Endothelial cell of umbilical vein (primary cell): ENCODE measurements at regions not wholly inside any gene's neighbourhood (a gene's known extent, or its start where the extent isn't known, plus 50 kb on each side); places are given as distances from the start of the nearest gene placed in this dataset.

ENCODE experiments used
- BruUV-seq: library from RNA; stranded (reverse); fragments of 400-500 nt; replicated peaks from 2 replicates; lab custom pipeline; 2021; lab: Mats Ljungman, UMichigan
- CTCF ChIA-PET: fragments of 300-600, 350-600 bp; sonication (Branson Sonifier 250); formaldehyde crosslinking; loops from one replicate; lab custom pipeline; 2021; ENCODE audit warnings: antibody characterized with exemption, inconsistent platforms; lab: Charles Lee
- POLR2A ChIA-PET: fragments of 300-600, 350-600 bp; sonication (Branson Sonifier 250); formaldehyde crosslinking; loops from one replicate; lab custom pipeline; 2021; ENCODE audit warnings: antibody characterized with exemption, inconsistent platforms; lab: Charles Lee
- DNase-seq: peaks from one replicate; pipeline ENCODE4 v3.0.0-alpha.2; 2011; ENCODE audit warnings: low read depth, low spot score
- FAIRE-seq: peaks from 2 replicates; lab custom pipeline; 2011; peaks lifted over from hg19 to GRCh38; lab: Jason Lieb, UNC
- H2AFZ ChIP-seq: 2 replicates; pipeline ENCODE4 v1.6.0; 2012; ENCODE audit warnings: low read depth, low read length, control low read depth, inconsistent platforms
- H3K27ac ChIP-seq: 2 replicates; pipeline ENCODE4 v1.5.1; 2011; ENCODE audit warnings: low read depth, mild to moderate bottlenecking, control low read depth, low read length, moderate library complexity; ENCODE audit not compliant: insufficient read depth
- H3K27me3 ChIP-seq, 2 experiments: 2 replicates each; pipeline versions ENCODE4 v1.6.0 to v1.6.1; 2011; ENCODE audit warnings: low read length in 2 of 2, mixed read lengths in 1 of 2; ENCODE audit not compliant: control insufficient read depth in 2 of 2, insufficient read depth in 2 of 2
- H3K36me3 ChIP-seq, 2 experiments: 2 replicates in 1 of 2; 3 replicates in 1 of 2; pipeline ENCODE4 v1.5.1; 2011; ENCODE audit warnings: low read length in 2 of 2, mild to moderate bottlenecking in 1 of 2, moderate library complexity in 1 of 2; ENCODE audit not compliant: control insufficient read depth in 2 of 2, insufficient read depth in 2 of 2; ENCODE audit errors: extremely low read depth in 1 of 2
- H3K4me1 ChIP-seq: 3 replicates; pipeline ENCODE4 v1.5.1; 2011; ENCODE audit warnings: mild to moderate bottlenecking, low read length; ENCODE audit not compliant: control insufficient read depth, insufficient read depth; ENCODE audit errors: extremely low read depth
- H3K4me2 ChIP-seq: 2 replicates; pipeline ENCODE4 v1.6.1; 2011; ENCODE audit warnings: low read length, control low read depth, mixed read lengths; ENCODE audit not compliant: insufficient read depth
- H3K4me3 ChIP-seq, 3 experiments: fragments of 200-600 bp in 1 of 3; sonication (generic), shearing (Covaris generic) in 1 of 3; replicated peaks in 1 of 3; 2 replicates each; pipeline ENCODE4 v1.5.1; 2011 to 2016; ENCODE audit warnings: control low read depth in 3 of 3, low read length in 3 of 3, mild to moderate bottlenecking in 2 of 3, inconsistent platforms in 1 of 3, low read depth in 1 of 3, moderate library complexity in 1 of 3; ENCODE audit not compliant: insufficient read depth in 1 of 3
- H3K79me2 ChIP-seq: 2 replicates; pipeline ENCODE4 v1.6.0; 2012; ENCODE audit warnings: low read length, inconsistent platforms; ENCODE audit not compliant: control insufficient read depth, insufficient read depth
- H3K9ac ChIP-seq: replicated peaks from 2 replicates; pipeline ENCODE3; 2011; ENCODE audit warnings: low read length, control low read depth; ENCODE audit not compliant: insufficient read depth; ENCODE audit errors: extremely low read depth
- H3K9me1 ChIP-seq: replicated peaks from 3 replicates; pipeline ENCODE4 v1.6.0; 2011; ENCODE audit warnings: mild to moderate bottlenecking, low read length; ENCODE audit not compliant: control insufficient read depth, insufficient read depth; ENCODE audit errors: extremely low read depth
- H3K9me3 ChIP-seq: replicated peaks from 2 replicates; pipeline ENCODE4 v1.5.1; 2012; ENCODE audit warnings: low read length, inconsistent platforms; ENCODE audit not compliant: control insufficient read depth, insufficient read depth
- H4K20me1 ChIP-seq: replicated peaks from 2 replicates; pipeline ENCODE3; 2011; ENCODE audit warnings: mild to moderate bottlenecking, low read length; ENCODE audit not compliant: control insufficient read depth, insufficient read depth; ENCODE audit errors: extremely low read depth
- CTCF ChIP-seq, 2 donors: IDR thresholded peaks; 1 replicate in 1 of 2; 2 replicates in 1 of 2; pipeline ENCODE4 v1.5.1; 2011; ENCODE audit warnings: low read length in 2 of 2, mild to moderate bottlenecking in 2 of 2, moderate library complexity in 2 of 2, control low read depth in 1 of 2, inconsistent platforms in 1 of 2, low read depth in 1 of 2; ENCODE audit not compliant: insufficient read depth in 1 of 2; ENCODE audit errors: extremely low read depth in 1 of 2
- EZH2 ChIP-seq: IDR thresholded peaks from 2 replicates; pipeline ENCODE4 v1.6.1; 2012; ENCODE audit warnings: borderline replicate concordance, low read depth, mild to moderate bottlenecking, moderate library complexity, low read length, inconsistent platforms; ENCODE audit not compliant: severe bottlenecking
- FOS ChIP-seq: IDR thresholded peaks from 2 replicates; pipeline ENCODE4 v1.6.1; 2011; ENCODE audit warnings: mild to moderate bottlenecking, low read length, moderate library complexity, borderline replicate concordance; ENCODE audit not compliant: insufficient read depth
- GATA2 ChIP-seq: IDR thresholded peaks from 2 replicates; pipeline ENCODE4 v1.7.0; 2011; ENCODE audit warnings: low read depth, mild to moderate bottlenecking, moderate library complexity, mixed read lengths, low read length; ENCODE audit not compliant: insufficient read length, insufficient read depth
- JUN ChIP-seq: IDR thresholded peaks from 2 replicates; pipeline ENCODE4 v1.6.1; 2011; ENCODE audit warnings: borderline replicate concordance, low read depth; ENCODE audit not compliant: insufficient read length, insufficient read depth
- MAX ChIP-seq: IDR thresholded peaks from 2 replicates; pipeline ENCODE4 v1.6.1; 2011; ENCODE audit not compliant: insufficient read depth, insufficient read length
- MYC ChIP-seq: IDR thresholded peaks from one replicate; pipeline ENCODE4 v1.6.1; 2011; ENCODE audit warnings: mild to moderate bottlenecking, low read depth, low read length
- POLR2A ChIP-seq: IDR thresholded peaks from 2 replicates; pipeline ENCODE4 v1.6.1; 2012; ENCODE audit warnings: low read depth, mild to moderate bottlenecking, control low read depth, low read length
- POLR2AphosphoS5 ChIP-seq: IDR thresholded peaks from 2 replicates; pipeline ENCODE4 v1.6.1; 2012; ENCODE audit warnings: low read depth, mild to moderate bottlenecking, control low read depth, low read length, moderate library complexity; ENCODE audit not compliant: insufficient read depth
- dilution Hi-C: fragments of 300-500 bp; cut with MboI; formaldehyde crosslinking; loops from one replicate; pipeline ENCODE4 v1.15.0; 2019; ENCODE audit warnings: low sequenced_read_pairs; ENCODE audit not compliant: extremely low pct_ligation_motif_present
- intact Hi-C: fragments of 100-400 bp; cut with micrococcal nuclease; formaldehyde crosslinking; loops from one replicate; pipeline ENCODE4 v1.10.0; 2022

GRCh38 chr2:81334046-81334445, 1029.5 kb upstream of the LRRTM1 start:
- ChIA-PET POLR2A (no interaction called here), CTCF (no interaction called here)
- dilution Hi-C loops (no loop called here), intact Hi-C loops (no loop called here)
- Histone ChIP-seq H3K4me1 (no peaks in the 10 kb centered on the region), H3K9ac (no peak overlapping the region), H4K20me1 (no peaks in the 10 kb centered on the region), H3K4me3 (no peak overlapping the region), H3K9me1 (no peaks in the 10 kb centered on the region), H3K36me3 (no peaks in the 10 kb centered on the region), H3K27ac (no peak overlapping the region), H3K27me3 (no peaks in the 10 kb centered on the region), H3K4me2 (no peak overlapping the region), H3K79me2 (no peaks in the 10 kb centered on the region), H3K9me3 (peaks cover 2% of the 10 kb centered on the region), H2AFZ (no peak overlapping the region)
- FAIRE-seq (no peak), DNase-seq (no peak)
- BruUV-seq = no TSS peak
- TF ChIP-seq EZH2 = no peak
- TF ChIP-seq GATA2 = no peak
- TF ChIP-seq MAX = no peak
- TF ChIP-seq POLR2AphosphoS5 = no peak
- TF ChIP-seq CTCF (IDR thresholded peaks at IDR 0.05; ENCODE audit: extremely low read depth in 1 of 2, insufficient read depth in 1 of 2, low read depth in 1 of 2, low read length in 2 of 2) = no peak
- no peak for TF ChIP-seq MYC
- no peak for TF ChIP-seq POLR2A
- TF ChIP-seq JUN = no peak
- TF ChIP-seq FOS = no peak
